ENCODE measurements at regions not wholly inside any gene's neighbourhood (a gene's known extent, or its start where the extent isn't known, plus 50 kb on each side); places are given as distances from the start of the nearest gene placed in this dataset.

- in situ Hi-C loops (cut with MboI; ENCODE audit: low sequenced_read_pairs): no loop called here
- Histone ChIP-seq H3K4ac (ENCODE audit: low read depth, low read length) (no peak overlapping the region), H3K4me3 (ENCODE audit: insufficient read depth, low read depth, low read length) (no peak overlapping the region), H2AK5ac (ENCODE audit: low read depth, low read length) (no peak overlapping the region), H3K79me1 (ENCODE audit: low read depth in 1 of 2, low read length in 2 of 2) (no peaks in the 10 kb centered on the region), H2BK5ac (ENCODE audit: low read depth, low read length, poor library complexity, severe bottlenecking) (no peak overlapping the region), H3K27ac (ENCODE audit: insufficient read depth, low read length) (no peak overlapping the region), H3K14ac (replicated peaks; ENCODE audit: low read depth, low read length) (no peak overlapping the region), H4K5ac (ENCODE audit: low read depth, low read length) (no peak overlapping the region), H2BK15ac (ENCODE audit: low read depth, low read length) (no peak overlapping the region), H3K56ac (ENCODE audit: extremely low read depth, insufficient read depth, low read length) (no peak overlapping the region), H4K20me1 (ENCODE audit: insufficient read depth, low read length) (no peaks in the 10 kb centered on the region), H2BK20ac (ENCODE audit: low read depth, low read length) (no peak overlapping the region), H3K4me2 (ENCODE audit: low read depth, low read length) (no peak overlapping the region), H3K27me3 (ENCODE audit: control insufficient read depth, insufficient read depth, low read length) (no peaks in the 10 kb centered on the region), H3K9me1 (ENCODE audit: insufficient read depth, low read length) (no peaks in the 10 kb centered on the region), H2BK120ac (ENCODE audit: low read depth, low read length) (no peak overlapping the region), H3K18ac (ENCODE audit: low read depth, low read length) (no peak overlapping the region), H3K9ac (ENCODE audit: low read depth, low read length) (no peak overlapping the region), H3K4me1 (ENCODE audit: control insufficient read depth, insufficient read depth, low read length) (no peaks in the 10 kb centered on the region), H3K23ac (ENCODE audit: low read depth, low read length) (no peak overlapping the region), H2AK9ac (replicated peaks; ENCODE audit: low read depth, low read length, poor library complexity) (no peak overlapping the region), H3K36me3 (ENCODE audit: control insufficient read depth, insufficient read depth, low read length) (no peaks in the 10 kb centered on the region), H4K8ac (ENCODE audit: low read depth in 2 of 2, low read length in 2 of 2) (no peak overlapping the region), H4K91ac (ENCODE audit: insufficient read depth, low read depth, low read length) (no peak overlapping the region), H2AFZ (replicated peaks; ENCODE audit: low read length, poor library complexity) (no peak overlapping the region), H3K9me3 (ENCODE audit: control insufficient read depth, insufficient read depth, low read length) (peaks cover 11% of the 10 kb centered on the region)
- intact Hi-C loops (cut with micrococcal nuclease): no loop called here
- 0% methylated on average over 1 of the region's 6 CpGs; no CpG with 5 or more reads in 1 of the 2 experiments for WGBS, 2 experiments (ENCODE audit: extremely low coverage in 2 of 2, insufficient read length in 1 of 2)
- ATAC-seq (ENCODE audit: low read depth) (no peak), DNase-seq (no peak)
- BruUV-seq (replicated peaks): no TSS peak
- dilution Hi-C loops (cut with HindIII; ENCODE audit: low sequenced_read_pairs, unreplicated experiment): no loop called here
- ChIA-PET POLR2A (ENCODE audit: unreplicated experiment) (no interaction called here), CTCF (no interaction called here)
- TF ChIP-seq MAZ (IDR thresholded peaks at IDR 0.05; ENCODE audit: borderline replicate concordance, low read depth, low read length) (no peak), BHLHE40 (IDR thresholded peaks at IDR 0.05; ENCODE audit: low read depth, low read length) (no peak), SMC3 (IDR thresholded peaks at IDR 0.05; ENCODE audit: low read depth, low read length) (no peak), RAD21 (IDR thresholded peaks at IDR 0.05; ENCODE audit: low read length) (no peak), RFX5 (IDR thresholded peaks at IDR 0.05; ENCODE audit: low read depth, low read length) (no peak), RCOR1 (IDR thresholded peaks at IDR 0.05; ENCODE audit: insufficient replicate concordance, low read length) (no peak), NFE2L2 (IDR thresholded peaks at IDR 0.05; ENCODE audit: low read depth, low read length) (no peak), FOS (IDR thresholded peaks at IDR 0.05; ENCODE audit: low read depth, low read length) (no peak), CTCF (conservative IDR thresholded peaks at IDR 0.05; ENCODE audit: low read depth, low read length) (no peak), MAFK (IDR thresholded peaks at IDR 0.05; ENCODE audit: low read depth, low read length) (no peak), CHD1 (IDR thresholded peaks at IDR 0.05; ENCODE audit: low read depth, low read length) (no peak), CEBPB (IDR thresholded peaks at IDR 0.05; ENCODE audit: low read depth, low read length) (no peak), POLR2A (IDR thresholded peaks at IDR 0.05; ENCODE audit: low read depth, low read length) (no peak), MXI1 (IDR thresholded peaks at IDR 0.05; ENCODE audit: borderline replicate concordance, low read depth, low read length) (no peak)
- TF ChIP-seq, protein P1, sequence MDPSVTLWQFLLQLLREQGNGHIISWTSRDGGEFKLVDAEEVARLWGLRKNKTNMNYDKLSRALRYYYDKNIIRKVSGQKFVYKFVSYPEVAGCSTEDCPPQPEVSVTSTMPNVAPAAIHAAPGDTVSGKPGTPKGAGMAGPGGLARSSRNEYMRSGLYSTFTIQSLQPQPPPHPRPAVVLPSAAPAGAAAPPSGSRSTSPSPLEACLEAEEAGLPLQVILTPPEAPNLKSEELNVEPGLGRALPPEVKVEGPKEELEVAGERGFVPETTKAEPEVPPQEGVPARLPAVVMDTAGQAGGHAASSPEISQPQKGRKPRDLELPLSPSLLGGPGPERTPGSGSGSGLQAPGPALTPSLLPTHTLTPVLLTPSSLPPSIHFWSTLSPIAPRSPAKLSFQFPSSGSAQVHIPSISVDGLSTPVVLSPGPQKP (IDR thresholded peaks at IDR 0.05; ENCODE audit: borderline replicate concordance, low read depth, low read length): no peak
- TF ChIP-seq, protein P2, sequence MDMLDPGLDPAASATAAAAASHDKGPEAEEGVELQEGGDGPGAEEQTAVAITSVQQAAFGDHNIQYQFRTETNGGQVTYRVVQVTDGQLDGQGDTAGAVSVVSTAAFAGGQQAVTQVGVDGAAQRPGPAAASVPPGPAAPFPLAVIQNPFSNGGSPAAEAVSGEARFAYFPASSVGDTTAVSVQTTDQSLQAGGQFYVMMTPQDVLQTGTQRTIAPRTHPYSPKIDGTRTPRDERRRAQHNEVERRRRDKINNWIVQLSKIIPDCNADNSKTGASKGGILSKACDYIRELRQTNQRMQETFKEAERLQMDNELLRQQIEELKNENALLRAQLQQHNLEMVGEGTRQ (IDR thresholded peaks at IDR 0.05; ENCODE audit: low read depth, low read length): no peak
Observed at GRCh38 chr14:97185186-97185585, 388.0 kb downstream of the VRK1 start.

All from IMR-90 (cell line).